Neuronal stem cell (in vitro differentiated cells): ENCODE measurements at regions not wholly inside any gene's neighbourhood (a gene's known extent, or its start where the extent isn't known, plus 50 kb on each side); places are given as distances from the start of the nearest gene placed in this dataset.

Source experiments
- DNase-seq: peaks from one replicate; pipeline ENCODE4 v3.0.0-alpha.2; 2013; ENCODE audit warnings: low spot score
- H2AFZ ChIP-seq: one replicate; pipeline ENCODE4 v1.6.1; 2013; ENCODE audit warnings: mild to moderate bottlenecking, low read length, inconsistent platforms
- H2AK5ac ChIP-seq: 2 replicates; pipeline ENCODE4 v1.6.1; 2013; ENCODE audit warnings: low read depth, mild to moderate bottlenecking, inconsistent platforms, low read length, moderate library complexity, mixed read lengths
- H2BK120ac ChIP-seq: 2 replicates; pipeline ENCODE4 v1.6.1; 2013; ENCODE audit warnings: low read depth, mild to moderate bottlenecking, inconsistent platforms, low read length, moderate library complexity, mixed read lengths
- H2BK12ac ChIP-seq: one replicate; pipeline ENCODE4 v1.6.1; 2013; ENCODE audit warnings: low read length, inconsistent platforms
- H2BK15ac ChIP-seq: 2 replicates; pipeline ENCODE4 v1.6.1; 2013; ENCODE audit warnings: mild to moderate bottlenecking, low read length, inconsistent platforms, mixed read lengths
- H2BK5ac ChIP-seq: one replicate; pipeline ENCODE4 v1.6.1; 2013; ENCODE audit warnings: inconsistent platforms, mild to moderate bottlenecking, low read length, moderate library complexity
- H3K14ac ChIP-seq: one replicate; pipeline ENCODE4 v1.6.1; 2013; ENCODE audit warnings: low read length, inconsistent platforms
- H3K18ac ChIP-seq: 2 replicates; pipeline ENCODE4 v1.6.1; 2013; ENCODE audit warnings: low read length, inconsistent platforms
- H3K23ac ChIP-seq: 2 replicates; pipeline ENCODE4 v1.6.1; 2013; ENCODE audit warnings: low read depth, mild to moderate bottlenecking, mixed read lengths, low read length, inconsistent platforms; ENCODE audit not compliant: poor library complexity
- H3K27ac ChIP-seq: replicated peaks from 3 replicates; pipeline ENCODE4 v1.5.1; 2013; ENCODE audit warnings: low read length, inconsistent platforms
- H3K27me3 ChIP-seq, 3 experiments: 2 replicates each; pipeline ENCODE4 v1.6.1; 2013; ENCODE audit warnings: low read length in 3 of 3, mild to moderate bottlenecking in 2 of 3, inconsistent platforms in 1 of 3, low read depth in 1 of 3, mixed read lengths in 1 of 3, moderate library complexity in 1 of 3; ENCODE audit not compliant: control insufficient read depth in 3 of 3, insufficient read depth in 3 of 3
- H3K36me3 ChIP-seq, 2 donors: replicated peaks in 1 of 2; 2 replicates each; pipeline ENCODE4 v1.6.1; 2013; ENCODE audit warnings: low read length in 2 of 2; ENCODE audit not compliant: control insufficient read depth in 2 of 2, insufficient read depth in 2 of 2
- H3K4ac ChIP-seq: 2 replicates; pipeline ENCODE4 v1.6.1; 2013; ENCODE audit warnings: inconsistent platforms, mild to moderate bottlenecking, low read length, moderate library complexity
- H3K4me1 ChIP-seq, 2 donors: 1 replicate in 1 of 2; 2 replicates in 1 of 2; pipeline ENCODE4 v1.6.1; 2013; ENCODE audit warnings: low read length in 2 of 2, low read depth in 1 of 2; ENCODE audit not compliant: control insufficient read depth in 2 of 2, insufficient read depth in 1 of 2
- H3K4me2 ChIP-seq: one replicate; pipeline ENCODE4 v1.6.1; 2013; ENCODE audit warnings: mild to moderate bottlenecking, low read length, inconsistent platforms; ENCODE audit not compliant: insufficient read depth, poor library complexity, severe bottlenecking
- H3K4me3 ChIP-seq, 2 donors: 2 replicates each; pipeline ENCODE4 v1.5.1; 2013; ENCODE audit warnings: low read length in 2 of 2, mild to moderate bottlenecking in 2 of 2, inconsistent platforms in 1 of 2, moderate library complexity in 1 of 2
- H3K79me1 ChIP-seq: one replicate; pipeline ENCODE4 v1.6.1; 2013; ENCODE audit warnings: low read depth, mild to moderate bottlenecking, inconsistent platforms, low read length, moderate library complexity
- H3K9ac ChIP-seq: one replicate; pipeline ENCODE4 v1.6.1; 2013; ENCODE audit warnings: mild to moderate bottlenecking, low read depth, low read length, inconsistent platforms; ENCODE audit not compliant: poor library complexity
- H3K9me3 ChIP-seq, 2 donors: replicated peaks in 1 of 2; 2 replicates each; pipeline versions ENCODE3 to v1.6.1; 2013; ENCODE audit warnings: low read length in 2 of 2, mild to moderate bottlenecking in 2 of 2, inconsistent platforms in 1 of 2, low read depth in 1 of 2, mixed read lengths in 1 of 2, moderate library complexity in 1 of 2; ENCODE audit not compliant: control insufficient read depth in 2 of 2, insufficient read depth in 1 of 2
- H4K8ac ChIP-seq: one replicate; pipeline ENCODE4 v1.6.1; 2013; ENCODE audit warnings: low read depth, mild to moderate bottlenecking, inconsistent platforms, low read length, moderate library complexity
- H4K91ac ChIP-seq: one replicate; pipeline ENCODE4 v1.6.1; 2013; ENCODE audit warnings: low read length, low read depth, mild to moderate bottlenecking, inconsistent platforms; ENCODE audit not compliant: poor library complexity
- WGBS, 2 donors: extraction: QIAGEN DNeasy Blood & Tissue Kit; methylation state at CpG; one replicate each; pipeline ENCODE4 v1.1.7; 2013; ENCODE audit warnings: missing lambda C conversion rate in 2 of 2, mixed read lengths in 1 of 2; ENCODE audit not compliant: insufficient read length in 2 of 2, insufficient replicate concordance in 1 of 2; ENCODE audit errors: extremely low coverage in 2 of 2; 5-methylcytosine and 5-hydroxymethylcytosine counted together

GRCh38 chr7:88395715-88396114, 89.0 kb upstream of the STEAP4 start:
- H4K8ac ChIP-seq = no peak overlapping the region
- no peak overlapping the region for H3K18ac ChIP-seq
- no peak overlapping the region for H3K4me2 ChIP-seq
- H3K4me3 ChIP-seq = no peak overlapping the region
- no peaks in the 10 kb centered on the region for H3K36me3 ChIP-seq
- H2BK5ac ChIP-seq = no peak overlapping the region
- H3K14ac ChIP-seq = no peak overlapping the region
- H3K23ac ChIP-seq = no peak overlapping the region
- H3K4me1 ChIP-seq = no peaks in the 10 kb centered on the region
- no peak overlapping the region for H3K4ac ChIP-seq
- no peaks in the 10 kb centered on the region for H3K27me3 ChIP-seq
- H2AK5ac ChIP-seq = no peak overlapping the region
- no peak overlapping the region for H2BK120ac ChIP-seq
- no peak overlapping the region for H2BK15ac ChIP-seq
- H3K9me3 ChIP-seq = no peaks in the 10 kb centered on the region
- no peak overlapping the region for H2BK12ac ChIP-seq
- no peak overlapping the region for H3K27ac ChIP-seq
- no peak overlapping the region for H4K91ac ChIP-seq
- H3K79me1 ChIP-seq = no peaks in the 10 kb centered on the region
- no peak overlapping the region for H2AFZ ChIP-seq
- no peak overlapping the region for H3K9ac ChIP-seq
- WGBS, 2 donors = no CpG with 5 or more reads among the region's 4 CpGs
- DNase-seq = no peak

- DNase-seq = no peak
- Histone ChIP-seq H2AK5ac (no peak overlapping the region), H3K4ac (no peak overlapping the region), H2BK12ac (no peak overlapping the region), H3K27ac (no peak overlapping the region), H2BK120ac (no peak overlapping the region), H3K18ac (no peak overlapping the region), H3K27me3 (no peaks in the 10 kb centered on the region), H3K79me1 (no peaks in the 10 kb centered on the region), H3K4me1 (peaks cover 0 to 7% of the 10 kb centered on the region in 2 donors), H3K4me2 (no peak overlapping the region), H4K8ac (no peak overlapping the region), H4K91ac (no peak overlapping the region), H3K14ac (no peak overlapping the region), H3K4me3 (no peak overlapping the region), H3K9ac (no peak overlapping the region), H2BK5ac (no peak overlapping the region), H2BK15ac (no peak overlapping the region), H3K9me3 (no peaks in the 10 kb centered on the region), H3K36me3 (no peaks in the 10 kb centered on the region), H3K23ac (no peak overlapping the region), H2AFZ (no peak overlapping the region)
Observed at GRCh38 chr7:88391247-88391646, 84.6 kb upstream of the STEAP4 start.

GRCh38 chr7:88387368-88387767, 80.7 kb upstream of the STEAP4 start:
- no peak overlapping the region for H3K27ac ChIP-seq
- no peak overlapping the region for H3K14ac ChIP-seq
- no peak overlapping the region for H3K23ac ChIP-seq
- H3K27me3 ChIP-seq = no peaks in the 10 kb centered on the region
- H2AK5ac ChIP-seq = no peak overlapping the region
- WGBS, 2 donors = no CpG with 5 or more reads among the region's 3 CpGs
- H4K91ac ChIP-seq = no peak overlapping the region
- no peak overlapping the region for H2BK15ac ChIP-seq
- no peak overlapping the region for H3K18ac ChIP-seq
- H4K8ac ChIP-seq = no peak overlapping the region
- H2BK5ac ChIP-seq = no peak overlapping the region
- H3K79me1 ChIP-seq = no peaks in the 10 kb centered on the region
- peaks cover 0 to 7% of the 10 kb centered on the region in 2 donors for H3K4me1 ChIP-seq
- no peak overlapping the region for H3K4me3 ChIP-seq
- H3K4me2 ChIP-seq = no peak overlapping the region
- no peak overlapping the region for H2AFZ ChIP-seq
- H2BK120ac ChIP-seq = no peak overlapping the region
- H3K9ac ChIP-seq = no peak overlapping the region
- DNase-seq = no peak
- H3K9me3 ChIP-seq = no peaks in the 10 kb centered on the region
- H2BK12ac ChIP-seq = no peak overlapping the region
- H3K36me3 ChIP-seq = no peaks in the 10 kb centered on the region
- H3K4ac ChIP-seq = no peak overlapping the region

GRCh38 chr7:88386665-88387156, 80.0 kb upstream of the STEAP4 start:
- Histone ChIP-seq H3K9me3 (no peaks in the 10 kb centered on the region), H4K8ac (no peak overlapping the region), H3K4me1 (peaks cover 0 to 7% of the 10 kb centered on the region in 2 donors), H3K27me3 (no peaks in the 10 kb centered on the region), H4K91ac (no peak overlapping the region), H2BK12ac (no peak overlapping the region), H2AK5ac (no peak overlapping the region), H3K27ac (no peak overlapping the region), H2AFZ (no peak overlapping the region), H3K4ac (no peak overlapping the region), H2BK15ac (no peak overlapping the region), H2BK120ac (no peak overlapping the region), H3K18ac (no peak overlapping the region), H3K9ac (no peak overlapping the region), H3K79me1 (no peaks in the 10 kb centered on the region), H3K4me2 (no peak overlapping the region), H3K36me3 (no peaks in the 10 kb centered on the region), H3K4me3 (no peak overlapping the region), H3K23ac (no peak overlapping the region), H3K14ac (no peak overlapping the region), H2BK5ac (no peak overlapping the region)
- DNase-seq = no peak
- no CpG with 5 or more reads among the region's 3 CpGs for WGBS, 2 donors
